Esophagus squamous epithelium (tissue), 5 donors: ENCODE measurements at regions not wholly inside any gene's neighbourhood (a gene's known extent, or its start where the extent isn't known, plus 50 kb on each side); places are given as distances from the start of the nearest gene placed in this dataset.

Source experiments
- DNase-seq: peaks from one replicate; lab custom pipeline; 2025; lab: John Stamatoyannopoulos, UW
- H3K27ac ChIP-seq, 4 donors: fragments of 200-600 bp; sonication (generic); one replicate each; pipeline ENCODE4 v1.5.1; 2016 to 2019; ENCODE audit warnings: mild to moderate bottlenecking in 1 of 4
- H3K27me3 ChIP-seq, 4 donors: fragments of 200-600 bp; sonication (generic); 1 replicate in 3 of 4; 2 replicates in 1 of 4; pipeline versions ENCODE4 v1.5.1 to v1.6.0; 2017 to 2021; ENCODE audit warnings: antibody characterized with exemption in 1 of 4
- H3K36me3 ChIP-seq, 3 donors: fragments of 200-600 bp; sonication (generic); one replicate each; pipeline ENCODE4 v1.5.1; 2016 to 2019
- H3K4me1 ChIP-seq, 3 donors: fragments of 200-600 bp; sonication (generic); one replicate each; pipeline ENCODE4 v1.5.1; 2017 to 2019
- H3K4me3 ChIP-seq, 4 donors: fragments of 200-600 bp; sonication (generic); 1 replicate in 3 of 4; 2 replicates in 1 of 4; pipeline ENCODE4 v1.5.1; 2016 to 2019; ENCODE audit warnings: mild to moderate bottlenecking in 2 of 4, moderate library complexity in 1 of 4
- H3K9me3 ChIP-seq, 3 donors: fragments of 200-600 bp; sonication (generic); one replicate each; pipeline ENCODE4 v1.5.1; 2016 to 2019
- CTCF ChIP-seq, 6 experiments: fragments of 450-650 bp in 4 of 6; fragments of 200-600 bp in 2 of 6; sonication (generic) in 2 of 6; IDR thresholded peaks; one replicate each; pipeline ENCODE4 v1.5.1; 2016 to 2019; ENCODE audit warnings: antibody characterized with exemption in 6 of 6, mild to moderate bottlenecking in 4 of 6, moderate library complexity in 4 of 6
- POLR2A ChIP-seq, 4 donors: fragments of 450-650 bp; IDR thresholded peaks; one replicate each; pipeline ENCODE4 v1.6.1; 2017; ENCODE audit warnings: antibody characterized with exemption in 4 of 4, mild to moderate bottlenecking in 4 of 4, moderate library complexity in 3 of 4
- WGBS, 2 donors: methylation state at CpG; one replicate each; pipeline ENCODE4 v1.1.5; 2018; 5-methylcytosine and 5-hydroxymethylcytosine counted together
- intact Hi-C: fragments of 100-400 bp; cut with DNase I; formaldehyde crosslinking; loops from one replicate; pipeline ENCODE4 v1.15.0; 2022
- donor health status: DM: yes; HTN: yes; CAD: no.

GRCh38 chr2:236980961-236981360 lies 104.7 kb upstream of the COPS8 start:
- Histone ChIP-seq H3K36me3 (no peaks in the 10 kb centered on the region), H3K4me1 (no peaks in the 10 kb centered on the region), H3K4me3 (no peak overlapping the region), H3K27ac (no peak overlapping the region), H3K9me3 (peaks cover 0 to 9% (median 6%) of the 10 kb centered on the region in 3 donors), H3K27me3 (peaks cover 0 to 6% (median 0%) of the 10 kb centered on the region in 4 donors)
- no peak for DNase-seq
- TF ChIP-seq POLR2A (IDR thresholded peaks at IDR 0.05): no peak
- no peak for TF ChIP-seq CTCF (IDR thresholded peaks at IDR 0.05)
- WGBS, 2 donors: 80 to 85% methylated on average over 3 of the region's 3 CpGs
- intact Hi-C loops: no loop called here

GRCh38 chr2:236981701-236982485 lies 103.8 kb upstream of the COPS8 start:
- Histone ChIP-seq H3K27ac (no peak overlapping the region), H3K27me3 (peaks cover 0 to 9% (median 0%) of the 10 kb centered on the region in 4 donors), H3K4me3 (no peak overlapping the region), H3K36me3 (no peaks in the 10 kb centered on the region), H3K9me3 (peaks cover 0 to 9% (median 6%) of the 10 kb centered on the region in 3 donors), H3K4me1 (no peaks in the 10 kb centered on the region)
- intact Hi-C loops: no loop called here
- WGBS, 2 donors: 91 to 97% methylated on average over 4 of the region's 4 CpGs
- DNase-seq: no peak
- TF ChIP-seq POLR2A (IDR thresholded peaks at IDR 0.05) (no peak), CTCF (IDR thresholded peaks at IDR 0.05) (no peak)

GRCh38 chr2:236982693-236983455 lies 102.8 kb upstream of the COPS8 start:
- WGBS, 2 donors: 75 to 93% methylated on average over 2 to 3 of the region's 3 CpGs
- Histone ChIP-seq H3K27me3 (peaks cover 0 to 9% (median 0%) of the 10 kb centered on the region in 4 donors), H3K9me3 (peaks cover 0 to 9% (median 6%) of the 10 kb centered on the region in 3 donors), H3K4me1 (no peaks in the 10 kb centered on the region), H3K4me3 (no peak overlapping the region), H3K36me3 (no peaks in the 10 kb centered on the region), H3K27ac (no peak overlapping the region)
- DNase-seq: no peak
- intact Hi-C loops: no loop called here
- TF ChIP-seq POLR2A (IDR thresholded peaks at IDR 0.05): no peak
- no peak for TF ChIP-seq CTCF (IDR thresholded peaks at IDR 0.05)

- TF ChIP-seq POLR2A (IDR thresholded peaks at IDR 0.05) (no peak), CTCF (IDR thresholded peaks at IDR 0.05) (no peak)
- no peak overlapping the region for H3K4me3 ChIP-seq
- intact Hi-C loops: no loop called here
- no peaks in the 10 kb centered on the region for H3K36me3 ChIP-seq
- 15 to 46% methylated on average over 1 of the region's 1 CpG for WGBS, 2 donors
- H3K4me1 ChIP-seq: peaks cover 0 to 4% (median 0%) of the 10 kb centered on the region in 3 donors
- H3K9me3 ChIP-seq: peaks cover 0 to 9% (median 6%) of the 10 kb centered on the region in 3 donors
- H3K27ac ChIP-seq: no peak overlapping the region
- H3K27me3 ChIP-seq: peaks cover 0 to 12% (median 0%) of the 10 kb centered on the region in 4 donors
- DNase-seq: no peak
Measured at GRCh38 chr2:236984046-236984445, 101.6 kb upstream of the COPS8 start.
